Thymus (tissue), 11 donors: ENCODE measurements at regions not wholly inside any gene's neighbourhood (a gene's known extent, or its start where the extent isn't known, plus 50 kb on each side); places are given as distances from the start of the nearest gene placed in this dataset.

ENCODE experiments used
- DNase-seq, 9 donors: peaks; one replicate each; pipeline ENCODE4 v3.0.0-alpha.2; 2013; ENCODE audit warnings: low spot score in 9 of 9, low read depth in 6 of 9, missing footprints in 1 of 9
- H3K27ac ChIP-seq, 2 donors: one replicate each; pipeline ENCODE4 v1.5.1; 2013; ENCODE audit warnings: control low read depth in 1 of 2, low read depth in 1 of 2, low read length in 1 of 2, mild to moderate bottlenecking in 1 of 2, moderate library complexity in 1 of 2
- H3K27me3 ChIP-seq, 2 donors: one replicate each; pipeline ENCODE4 v1.5.1; 2013; ENCODE audit warnings: low read length in 1 of 2; ENCODE audit not compliant: control insufficient read depth in 2 of 2, insufficient read depth in 1 of 2
- H3K36me3 ChIP-seq, 2 donors: one replicate each; pipeline ENCODE4 v1.5.1; 2013; ENCODE audit warnings: low read length in 1 of 2, mild to moderate bottlenecking in 1 of 2, moderate library complexity in 1 of 2; ENCODE audit not compliant: control insufficient read depth in 2 of 2, insufficient read depth in 2 of 2
- H3K4me1 ChIP-seq, 2 donors: one replicate each; pipeline ENCODE4 v1.5.1; 2013; ENCODE audit warnings: low read length in 2 of 2; ENCODE audit not compliant: control insufficient read depth in 2 of 2, insufficient read depth in 2 of 2
- H3K4me3 ChIP-seq, 2 donors: one replicate each; pipeline ENCODE4 v1.5.1; 2013; ENCODE audit warnings: low read length in 2 of 2, control low read depth in 1 of 2, mild to moderate bottlenecking in 1 of 2
- H3K9me3 ChIP-seq, 2 donors: one replicate each; pipeline ENCODE4 v1.5.1; 2013; ENCODE audit warnings: low read length in 1 of 2, mild to moderate bottlenecking in 1 of 2; ENCODE audit not compliant: control insufficient read depth in 2 of 2, insufficient read depth in 1 of 2
- WGBS: extraction: QIAGEN DNeasy Blood & Tissue Kit; methylation state at CpG from one replicate; pipeline ENCODE4 v1.1.7; 2013; 5-methylcytosine and 5-hydroxymethylcytosine counted together
- donor health status: healthy.

DNA sequence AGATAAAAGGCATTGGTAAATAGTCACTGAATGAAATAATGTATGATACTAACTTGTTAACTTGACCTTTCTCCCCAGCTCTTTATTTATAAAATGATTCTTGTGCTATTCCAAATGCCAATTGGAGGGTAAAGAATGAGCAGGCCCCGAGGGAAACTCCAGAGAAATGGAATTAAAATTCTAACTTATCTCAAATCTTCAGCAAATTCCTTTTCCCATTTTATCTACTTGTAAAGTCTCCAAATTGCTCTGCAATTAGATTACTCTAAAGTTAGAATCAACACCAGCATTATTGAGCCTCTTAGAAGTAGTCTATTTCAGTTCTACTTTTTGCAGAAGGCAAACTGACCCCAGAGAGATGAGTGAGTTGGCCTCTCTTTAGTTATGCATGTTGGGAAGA is 165.9 kb upstream of the PREP start:
- Histone ChIP-seq H3K27me3 (no peaks in the 10 kb centered on the region), H3K27ac (no peak overlapping the region), H3K36me3 (no peaks in the 10 kb centered on the region), H3K4me1 (no peaks in the 10 kb centered on the region), H3K9me3 (no peaks in the 10 kb centered on the region), H3K4me3 (no peak overlapping the region)
- DNase-seq, result no peak
- 96% methylated on average over 1 of the region's 1 CpG for WGBS

DNA sequence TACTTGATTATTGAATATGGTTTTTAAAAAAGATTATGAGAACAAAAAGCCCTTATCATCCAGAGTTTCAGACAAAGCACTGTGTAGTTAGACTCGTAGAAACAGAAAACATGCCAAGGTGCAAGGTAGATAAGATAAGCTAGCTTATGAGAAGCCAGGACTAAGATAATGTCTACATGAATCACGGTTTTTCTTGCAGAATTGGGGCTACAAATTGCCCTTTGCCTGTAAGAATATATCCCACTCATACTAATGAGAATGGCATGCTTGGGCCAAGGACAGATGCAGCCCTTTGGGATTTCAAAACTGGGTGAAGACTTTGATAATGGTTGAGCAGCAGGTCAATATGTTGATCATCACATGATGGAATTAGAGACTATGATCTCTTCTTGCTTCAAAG is 165.3 kb upstream of the PREP start:
- Histone ChIP-seq H3K4me3 (no peak overlapping the region), H3K9me3 (no peaks in the 10 kb centered on the region), H3K4me1 (no peaks in the 10 kb centered on the region), H3K27me3 (no peaks in the 10 kb centered on the region), H3K27ac (no peak overlapping the region), H3K36me3 (no peaks in the 10 kb centered on the region)
- WGBS, result 83% methylated on average over 2 of the region's 2 CpGs
- no peak for DNase-seq

DNA sequence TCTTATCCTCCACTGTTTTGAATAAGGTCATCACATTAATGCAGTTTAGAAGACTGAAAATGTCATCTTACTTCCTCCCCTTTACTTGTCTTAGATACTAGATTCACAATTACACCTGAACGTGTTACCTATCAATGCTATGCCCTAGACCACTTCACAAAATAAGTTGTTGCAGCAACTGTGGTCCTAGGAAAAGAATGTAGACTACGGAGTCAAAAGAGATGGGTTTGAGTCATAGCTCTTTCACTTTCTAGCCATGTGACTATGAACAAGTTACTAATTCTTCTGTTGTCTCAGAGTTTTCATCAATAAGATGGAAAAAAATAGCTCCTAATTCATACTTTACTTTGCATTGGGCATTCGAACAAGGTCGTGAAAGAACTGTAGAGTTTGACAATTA is 164.3 kb upstream of the PREP start:
- Histone ChIP-seq H3K4me1 (no peaks in the 10 kb centered on the region), H3K4me3 (no peak overlapping the region), H3K9me3 (no peaks in the 10 kb centered on the region), H3K27me3 (no peaks in the 10 kb centered on the region), H3K27ac (no peak overlapping the region), H3K36me3 (no peaks in the 10 kb centered on the region)
- WGBS, result 95% methylated on average over 4 of the region's 4 CpGs
- no peak for DNase-seq

DNA sequence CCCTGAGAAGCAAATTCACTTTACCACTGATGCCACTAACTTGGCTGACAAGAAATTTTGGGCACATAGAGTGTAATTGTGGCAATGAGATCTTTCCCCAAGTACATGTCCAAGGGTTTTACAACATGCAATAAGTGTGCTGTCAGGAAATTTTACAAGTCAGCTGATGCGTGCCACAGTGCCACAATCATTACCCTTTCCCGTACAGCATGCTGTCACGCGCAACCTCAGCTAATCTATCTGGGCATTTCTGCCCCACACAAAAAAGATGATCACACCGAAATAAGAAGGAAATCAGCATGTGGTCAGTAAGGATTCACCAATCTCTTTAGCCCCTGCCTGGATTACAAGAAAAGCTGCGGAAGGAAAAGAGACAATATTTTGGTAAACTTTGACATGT is 163.6 kb upstream of the PREP start:
- 94% methylated on average over 6 of the region's 6 CpGs for WGBS
- H3K4me1 ChIP-seq, result no peaks in the 10 kb centered on the region
- no peak for DNase-seq
- no peaks in the 10 kb centered on the region for H3K9me3 ChIP-seq
- no peaks in the 10 kb centered on the region for H3K27me3 ChIP-seq
- H3K36me3 ChIP-seq, result no peaks in the 10 kb centered on the region
- H3K27ac ChIP-seq, result no peak overlapping the region
- no peak overlapping the region for H3K4me3 ChIP-seq

DNA sequence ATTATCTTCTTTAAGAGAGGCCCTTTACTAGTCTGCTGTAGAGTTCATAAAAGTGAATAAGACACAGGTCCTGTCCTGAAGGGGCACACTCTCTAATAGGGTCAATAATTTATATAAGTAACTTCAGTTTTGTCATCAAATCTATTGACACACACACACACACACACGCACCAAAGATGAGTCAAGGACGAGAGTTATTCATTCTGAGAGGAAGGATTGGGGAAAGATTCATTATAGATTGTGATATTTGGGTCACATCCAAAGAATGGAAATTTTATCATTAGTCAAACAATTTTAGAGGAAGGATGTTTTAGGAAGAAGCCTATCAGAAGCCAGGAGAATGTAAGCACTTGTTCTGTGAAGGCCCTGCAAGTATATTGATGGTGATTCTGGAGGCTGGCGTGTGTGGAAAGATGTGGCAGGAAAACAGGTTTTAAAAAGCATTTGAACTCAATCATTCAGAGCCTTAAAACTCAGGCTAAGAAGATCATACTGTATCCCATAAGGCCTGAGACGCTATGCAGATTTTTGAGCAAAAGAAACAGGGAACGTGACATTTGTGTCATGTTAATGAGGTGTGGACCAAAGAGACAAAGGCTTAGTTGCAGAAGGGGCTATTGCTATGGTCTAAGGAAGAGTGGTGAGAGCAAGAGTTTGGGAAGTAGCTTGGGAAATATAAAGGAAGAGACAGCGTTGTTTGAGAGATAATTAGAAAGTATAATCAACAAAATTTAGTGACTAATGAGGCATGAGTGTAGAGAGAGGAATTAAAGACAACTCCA is 161.4 kb upstream of the PREP start:
- Histone ChIP-seq H3K4me1 (no peaks in the 10 kb centered on the region), H3K4me3 (no peak overlapping the region), H3K9me3 (no peaks in the 10 kb centered on the region), H3K27me3 (no peaks in the 10 kb centered on the region), H3K27ac (no peak overlapping the region), H3K36me3 (no peaks in the 10 kb centered on the region)
- WGBS, result 96% methylated on average over 6 of the region's 6 CpGs
- DNase-seq, result no peak

DNA sequence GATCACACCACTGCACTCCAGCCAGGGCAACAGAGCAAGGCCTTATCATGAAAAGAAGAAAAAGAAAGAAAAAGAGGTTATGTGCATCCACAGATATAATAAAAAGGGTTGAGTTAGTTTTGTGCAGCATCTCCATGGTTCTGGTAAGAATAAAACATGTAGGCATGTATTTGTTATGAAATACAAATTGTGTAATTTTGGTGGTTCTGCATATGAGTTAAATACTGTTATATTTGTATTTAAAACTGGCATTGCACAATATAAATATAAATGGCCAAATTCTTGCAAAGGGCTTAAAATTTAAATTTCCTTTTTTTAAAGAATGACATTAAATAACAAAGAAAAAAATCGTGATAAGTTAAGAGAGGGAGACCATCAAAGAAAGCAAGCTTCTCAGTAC is 159.1 kb upstream of the PREP start:
- WGBS, result 83% methylated on average over 1 of the region's 1 CpG
- no peaks in the 10 kb centered on the region for H3K4me1 ChIP-seq
- no peaks in the 10 kb centered on the region for H3K36me3 ChIP-seq
- H3K9me3 ChIP-seq, result no peaks in the 10 kb centered on the region
- no peak overlapping the region for H3K4me3 ChIP-seq
- no peaks in the 10 kb centered on the region for H3K27me3 ChIP-seq
- no peak for DNase-seq
- no peak overlapping the region for H3K27ac ChIP-seq

DNA sequence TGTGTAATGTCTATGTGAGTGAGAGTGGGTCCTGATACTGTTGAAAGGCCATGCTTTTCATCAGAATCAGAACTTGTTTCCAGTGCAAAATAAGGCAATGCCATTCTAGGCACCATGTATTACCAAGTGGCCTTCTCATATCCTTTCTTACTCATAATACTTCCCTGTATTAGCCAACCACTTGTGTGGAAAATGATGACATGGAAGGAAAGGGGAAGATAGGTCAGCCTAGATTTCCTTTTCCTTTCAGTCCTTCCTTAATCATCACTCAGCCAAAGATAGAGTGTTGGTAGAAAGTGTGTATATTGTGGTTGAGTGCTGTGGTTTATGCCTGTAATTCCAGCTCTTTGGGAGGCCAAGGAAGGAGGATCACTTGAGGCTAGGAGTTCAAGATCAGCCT is 158.6 kb upstream of the PREP start:
- H3K36me3 ChIP-seq, result no peaks in the 10 kb centered on the region
- no peaks in the 10 kb centered on the region for H3K9me3 ChIP-seq
- H3K27ac ChIP-seq, result no peak overlapping the region
- DNase-seq, result no peak
- H3K27me3 ChIP-seq, result no peaks in the 10 kb centered on the region
- no peak overlapping the region for H3K4me3 ChIP-seq
- H3K4me1 ChIP-seq, result no peaks in the 10 kb centered on the region

DNA sequence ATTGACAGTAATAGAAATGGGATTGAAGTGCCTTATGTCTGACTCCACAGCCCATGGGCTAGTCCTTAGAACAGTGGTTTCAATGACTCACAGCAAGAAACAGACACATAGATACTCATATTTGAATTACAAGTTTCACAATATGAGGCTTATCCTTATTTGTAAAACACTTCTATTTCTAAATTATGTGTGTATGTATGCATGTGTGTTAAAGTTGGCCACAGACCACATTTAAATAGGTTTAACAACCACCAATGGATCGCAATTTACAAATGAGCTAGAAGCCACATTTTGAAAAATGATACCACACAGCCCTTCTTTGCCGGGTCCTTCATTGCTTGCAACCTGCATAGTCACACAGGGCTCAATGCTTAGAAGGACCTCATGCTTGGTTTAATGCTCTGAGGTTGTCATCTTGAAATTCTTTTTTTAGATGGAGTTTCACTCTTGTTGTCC is 157.8 kb upstream of the PREP start:
- Histone ChIP-seq H3K4me1 (no peaks in the 10 kb centered on the region), H3K36me3 (no peaks in the 10 kb centered on the region), H3K9me3 (no peaks in the 10 kb centered on the region), H3K27me3 (no peaks in the 10 kb centered on the region), H3K4me3 (no peak overlapping the region), H3K27ac (no peak overlapping the region)
- DNase-seq, result no peak
- whole genome bisulfite sequencing, result 95% methylated on average over 2 of the region's 2 CpGs

DNA sequence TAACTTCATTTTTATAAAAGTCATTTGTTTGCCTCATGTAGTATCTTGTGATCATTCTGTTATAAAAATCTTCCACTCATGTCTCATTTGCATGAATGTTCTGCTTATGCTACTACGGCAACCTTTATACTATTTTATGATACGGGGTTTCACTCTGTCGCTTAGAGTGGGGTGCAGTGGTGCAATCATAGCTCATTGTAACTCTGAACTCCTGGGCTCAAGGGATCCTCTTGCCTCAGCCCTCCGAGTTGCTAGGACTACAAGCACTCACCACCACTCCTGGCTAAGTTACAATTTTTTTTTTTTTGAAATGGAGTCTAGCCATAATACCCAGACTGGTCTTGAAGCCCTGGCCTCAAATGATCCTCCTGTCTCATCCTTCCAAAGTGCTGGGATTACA is 154.4 kb upstream of the PREP start:
- no peaks in the 10 kb centered on the region for H3K4me1 ChIP-seq
- no peak overlapping the region for H3K27ac ChIP-seq
- no peak for DNase-seq
- H3K9me3 ChIP-seq, result no peaks in the 10 kb centered on the region
- no peak overlapping the region for H3K4me3 ChIP-seq
- H3K36me3 ChIP-seq, result no peaks in the 10 kb centered on the region
- WGBS, result 96% methylated on average over 4 of the region's 4 CpGs
- no peaks in the 10 kb centered on the region for H3K27me3 ChIP-seq
